Germinal center (tissue), 1 donor: ENCODE measurements at regions not wholly inside any gene's neighbourhood (a gene's known extent, or its start where the extent isn't known, plus 50 kb on each side); places are given as distances from the start of the nearest gene placed in this dataset.
A peak's percentile ranks its signal among the peaks of the same experiment; 100 is the strongest.
"Not testable (repeated sequence)": the region's sequence is repeated elsewhere in the genome, so short reads cannot be mapped to it uniquely, and the experiment has no call there.

Experiments
- DNase-seq: peaks from one replicate; pipeline ENCODE4 v3.0.0; 2012; ENCODE audit warnings: mixed read lengths, low spot score

DNA sequence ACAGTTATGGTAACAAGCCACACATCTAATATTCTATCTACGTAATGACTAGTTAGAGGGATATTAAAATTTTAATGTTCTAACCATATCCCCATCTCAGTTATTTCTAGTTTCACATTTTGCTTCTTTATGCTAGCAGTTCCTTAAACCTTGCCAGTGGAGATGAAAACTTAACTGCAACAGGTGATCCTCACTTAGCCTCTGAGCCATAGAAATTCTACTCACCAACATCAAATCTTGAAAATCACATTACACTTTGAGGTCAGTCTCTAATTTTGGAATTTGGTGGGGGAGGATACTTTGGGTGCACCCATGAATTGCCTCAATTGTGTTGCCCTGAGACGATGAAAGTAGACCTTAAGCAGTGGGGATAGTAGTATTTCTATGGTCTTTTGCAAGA, 256.4 kb downstream of the GATA3 start:
- no peak for DNase-seq

DNA sequence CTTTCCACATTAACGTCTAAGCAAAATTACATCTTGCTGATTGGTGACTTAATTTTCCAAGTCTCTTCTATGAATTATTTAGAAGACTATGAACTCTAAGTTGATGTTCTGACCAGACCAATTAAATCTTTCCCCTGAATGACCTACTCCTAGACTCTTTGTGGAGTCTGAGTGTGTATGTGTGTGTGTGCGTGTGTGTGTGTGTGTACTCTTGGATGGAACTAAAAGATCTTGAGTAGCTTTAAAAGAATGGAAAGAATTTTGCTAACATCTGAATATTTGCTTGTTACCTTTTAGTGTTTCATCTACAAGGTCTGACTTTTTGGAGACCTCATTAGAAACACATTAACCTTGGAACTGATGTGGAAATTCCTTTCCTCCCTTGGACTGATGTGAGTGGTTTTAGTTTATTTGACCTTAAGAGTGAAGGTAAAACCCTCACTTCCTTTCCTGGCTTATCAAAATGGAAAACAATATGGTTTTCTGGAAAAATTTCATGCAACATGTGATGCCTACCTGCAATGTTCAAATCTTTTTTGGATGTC, 257.1 kb downstream of the GATA3 start:
- DNase-seq, result no peak

DNA sequence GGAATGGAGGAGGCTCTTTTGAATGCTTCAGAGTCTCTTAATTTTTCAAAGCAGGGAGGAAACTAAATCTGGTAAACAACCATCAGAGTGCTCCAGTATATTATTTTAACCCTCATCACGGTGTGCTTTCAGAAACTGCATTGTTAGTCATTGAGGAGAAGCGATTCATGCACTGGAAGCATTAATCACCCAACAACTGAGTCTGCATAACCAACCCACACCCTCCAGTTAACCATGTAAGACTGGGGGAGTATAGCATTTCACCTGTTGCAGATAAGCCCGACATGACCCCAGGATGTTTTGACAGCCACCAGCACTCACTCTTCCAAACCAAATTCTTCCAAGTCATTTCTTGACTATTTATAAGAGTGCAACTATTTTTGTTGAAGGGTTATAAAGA, 257.6 kb downstream of the GATA3 start:
- no peak for DNase-seq

DNA sequence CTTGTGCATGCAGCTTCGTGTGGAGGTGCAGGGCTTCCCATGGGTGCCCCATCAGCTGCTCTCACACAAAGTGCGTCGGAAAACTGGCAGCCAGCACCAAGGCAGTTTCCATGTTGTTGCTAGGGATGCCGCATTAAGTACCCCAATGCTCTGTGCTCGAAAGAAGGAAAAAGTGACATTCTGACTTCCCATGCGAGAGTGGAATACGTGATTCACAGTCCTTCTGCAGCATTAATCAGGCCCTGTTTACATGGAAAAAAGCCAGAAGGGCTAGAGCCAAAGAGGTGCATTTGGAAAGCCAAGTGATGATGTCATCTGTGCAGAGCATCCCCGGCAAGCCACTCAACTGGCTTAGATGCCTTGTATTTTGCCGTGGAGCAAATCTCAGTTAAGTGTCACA, 258.3 kb downstream of the GATA3 start:
- no peak for DNase-seq

DNA sequence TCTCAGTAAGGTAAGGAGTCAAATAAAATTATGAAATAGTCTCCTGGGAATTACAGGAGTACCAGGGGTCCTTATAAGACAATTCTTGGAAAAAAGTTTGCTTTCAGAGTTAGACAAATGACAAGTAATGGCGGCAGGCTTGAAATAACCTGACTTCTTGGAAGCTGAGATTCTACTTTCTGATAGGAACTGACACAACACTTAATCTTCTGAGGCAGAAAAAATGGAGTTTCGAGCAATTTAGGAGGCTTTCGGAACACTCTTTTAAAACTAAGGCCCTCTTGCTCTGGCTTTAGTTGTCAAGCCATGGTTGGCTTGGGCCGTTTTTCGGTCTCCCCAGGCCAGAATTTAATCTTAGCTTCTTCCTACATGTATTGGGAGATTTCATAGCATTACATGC, 260.0 kb downstream of the GATA3 start:
- DNase-seq, result no peak

DNA sequence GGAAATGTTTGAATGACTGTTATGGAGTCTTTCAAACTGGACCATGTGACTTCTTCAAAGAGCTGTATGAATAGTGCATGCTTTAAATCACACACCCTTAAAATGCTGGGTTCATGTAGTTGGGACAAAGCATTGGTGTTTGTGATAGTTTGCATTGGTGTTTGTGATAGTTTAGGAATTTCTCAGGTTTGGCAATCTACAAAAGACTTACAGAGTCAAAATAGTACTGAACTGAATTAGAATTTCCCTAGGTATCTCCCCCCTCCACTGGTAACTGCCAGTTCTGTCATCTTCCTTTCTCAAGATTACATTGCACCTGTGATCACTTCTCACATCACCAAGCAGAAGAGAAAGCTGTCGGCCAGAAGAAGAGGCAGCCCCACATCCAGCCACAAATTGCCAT, 261.1 kb downstream of the GATA3 start:
- no peak for DNase-seq

DNA sequence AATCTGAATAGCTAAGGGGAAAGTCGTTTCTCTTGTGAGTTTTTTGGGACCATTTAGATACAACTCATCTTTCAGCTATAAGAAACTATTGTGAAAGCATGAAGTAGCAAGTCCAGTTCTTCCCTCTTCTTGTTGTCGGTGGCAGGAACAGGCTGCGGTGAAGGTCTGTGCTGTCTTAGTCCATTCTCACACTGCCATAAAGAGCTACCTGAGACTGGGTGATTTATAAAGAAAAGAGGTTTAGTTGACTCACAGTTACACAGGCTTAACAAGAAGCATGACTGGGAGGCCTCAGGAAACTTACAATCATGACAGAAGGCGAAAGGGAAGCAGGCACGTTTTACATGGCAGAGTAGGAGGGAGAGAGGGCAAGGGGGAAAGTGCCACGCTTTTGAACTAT, 261.8 kb downstream of the GATA3 start:
- DNase-seq, result no peak

DNA sequence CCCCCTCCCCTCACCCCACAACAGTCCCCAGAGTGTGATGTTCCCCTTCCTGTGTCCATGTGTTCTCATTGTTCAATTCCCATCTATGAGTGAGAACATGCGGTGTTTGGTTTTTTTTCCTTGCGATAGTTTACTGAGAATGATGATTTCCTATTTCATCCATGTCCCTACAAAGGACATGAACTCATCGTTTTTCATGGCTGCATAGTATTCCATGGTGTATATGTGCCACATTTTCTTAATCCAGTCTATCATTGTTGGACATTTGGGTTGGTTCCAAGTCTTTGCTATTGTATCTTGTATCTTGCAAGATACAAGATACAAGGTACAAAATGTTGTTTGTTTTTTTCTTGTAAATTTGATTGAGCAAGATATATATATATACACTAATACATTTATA, 263.9 kb downstream of the GATA3 start:
- DNase-seq, result not testable (repeated sequence)

DNA sequence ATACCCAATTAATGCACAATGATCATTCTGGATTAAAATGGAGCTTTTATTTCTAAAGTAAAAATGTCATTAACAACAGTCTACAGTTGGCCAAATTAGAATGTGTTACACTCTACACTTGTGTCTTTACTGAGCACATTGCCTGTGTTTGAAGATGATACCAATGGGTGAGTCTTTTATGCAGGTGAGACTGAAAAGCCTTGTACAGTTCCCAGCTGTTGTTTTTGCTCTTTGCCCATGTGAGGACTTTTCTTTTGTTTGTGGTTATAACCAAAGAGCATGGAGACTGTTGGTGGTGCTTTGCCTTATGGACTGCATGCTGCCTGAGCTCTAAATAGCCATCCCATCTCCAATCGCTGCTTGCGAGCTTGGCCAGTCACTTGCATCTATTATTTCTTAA, 264.5 kb downstream of the GATA3 start:
- no peak for DNase-seq

DNA sequence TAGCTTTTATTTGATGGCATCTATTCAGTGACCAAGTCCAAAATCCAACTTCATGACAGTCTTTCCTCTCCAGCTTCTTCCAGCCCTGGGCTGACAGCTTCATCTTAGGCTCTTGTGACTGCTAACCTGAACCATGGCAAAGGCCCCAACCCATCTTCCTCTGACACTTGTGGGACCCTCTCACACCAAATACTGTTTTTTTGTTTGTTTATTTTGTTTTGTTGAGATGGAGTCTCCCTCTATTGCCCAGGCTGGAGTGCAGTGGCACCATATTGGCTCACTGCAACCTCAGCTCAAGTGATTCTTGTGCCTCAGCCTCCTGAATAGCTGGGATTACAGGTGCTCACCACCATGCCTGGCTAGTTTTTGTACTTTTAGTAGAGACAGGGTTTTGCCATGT, 265.2 kb downstream of the GATA3 start:
- DNase-seq, result no peak

DNA sequence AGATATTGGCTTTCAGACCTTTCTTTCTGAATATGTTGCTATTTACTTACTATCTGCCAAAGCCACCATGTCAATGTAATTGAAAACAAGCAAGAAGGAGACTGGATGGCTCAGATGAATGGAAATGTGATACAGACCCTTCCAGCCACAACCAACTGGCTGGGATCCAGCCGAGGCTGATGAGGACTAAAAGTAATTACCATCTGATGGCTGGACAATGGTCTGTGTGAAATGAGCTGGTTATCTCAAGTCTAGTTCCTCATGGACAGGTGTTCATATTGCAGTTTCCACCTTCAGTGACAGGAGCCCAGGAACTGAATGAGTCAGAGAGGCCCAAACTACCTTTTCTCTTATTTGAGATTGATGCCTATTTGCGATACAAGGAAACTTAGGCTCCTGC, 267.5 kb downstream of the GATA3 start:
- no peak for DNase-seq

DNA sequence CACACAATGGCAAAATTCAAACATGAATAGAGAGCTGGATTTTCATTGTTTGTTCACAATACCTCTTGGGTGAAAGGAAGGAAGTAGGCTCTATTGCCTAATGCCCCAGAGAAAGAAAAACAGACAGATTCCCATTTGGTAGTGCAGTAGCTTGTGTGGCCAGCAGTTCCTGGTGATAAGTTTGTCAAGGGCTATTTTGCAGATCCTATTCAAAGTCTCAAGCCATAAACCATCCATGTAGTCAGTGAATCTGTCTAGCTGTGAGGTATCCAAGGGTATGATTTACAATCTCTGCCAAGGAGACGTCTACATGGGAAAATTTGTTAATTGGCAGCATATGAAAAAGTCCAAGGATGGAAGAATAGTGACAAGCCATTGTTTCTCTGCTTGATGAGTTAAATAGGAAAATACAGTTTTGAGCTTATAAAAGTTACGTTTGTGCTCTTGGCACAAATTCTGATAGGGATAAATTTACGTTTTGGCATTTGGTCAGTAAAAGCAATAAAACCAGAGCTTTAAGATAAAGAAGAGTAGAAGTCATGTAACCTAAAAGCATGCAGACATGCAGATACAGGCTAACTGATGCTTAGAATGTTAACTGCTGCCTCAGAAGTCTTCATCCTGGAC, 269.1 kb downstream of the GATA3 start:
- no peak for DNase-seq

DNA sequence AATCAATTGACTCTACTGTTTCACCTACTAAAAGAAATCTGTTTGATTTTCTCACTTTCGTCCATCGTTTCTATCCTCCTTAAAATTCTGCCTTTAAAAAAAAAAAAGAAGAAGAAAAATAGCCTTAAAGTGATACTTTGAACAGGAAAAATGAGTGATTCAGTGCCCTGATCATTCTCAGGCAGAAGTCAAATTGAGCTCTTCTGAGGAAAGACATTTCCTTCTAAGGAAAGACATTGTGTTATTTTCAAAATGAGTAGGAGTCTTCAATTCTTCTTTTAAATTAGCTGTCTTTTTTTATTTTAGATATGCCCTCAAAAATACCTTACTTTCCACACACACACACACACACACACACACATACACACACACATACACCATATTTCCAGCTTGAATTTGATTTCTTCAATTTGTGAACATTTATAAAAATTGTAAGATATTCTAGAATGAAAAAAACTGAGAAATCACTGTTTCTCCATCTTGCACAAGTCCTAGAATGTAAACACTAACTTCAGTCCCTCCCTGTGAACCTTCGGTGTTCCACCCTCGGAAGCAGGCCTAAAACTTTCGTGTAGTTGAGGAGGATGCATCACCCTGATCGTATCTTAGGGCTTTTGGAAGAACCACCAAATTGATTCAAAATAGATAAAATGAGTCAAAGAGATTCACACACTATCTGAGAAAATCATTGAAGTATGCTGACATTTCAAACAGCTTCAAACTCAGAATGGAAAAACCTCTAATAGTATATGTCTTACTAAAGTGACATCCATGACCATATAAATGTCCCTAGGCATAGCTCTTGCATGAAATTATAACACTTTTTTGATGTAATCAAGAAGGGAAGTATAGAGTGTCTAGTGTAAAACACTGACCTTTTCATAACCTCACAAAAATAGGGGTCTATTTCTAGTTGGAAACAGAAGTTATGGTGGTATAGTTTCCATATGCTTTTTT, 270.8 kb downstream of the GATA3 start:
- no peak for DNase-seq

DNA sequence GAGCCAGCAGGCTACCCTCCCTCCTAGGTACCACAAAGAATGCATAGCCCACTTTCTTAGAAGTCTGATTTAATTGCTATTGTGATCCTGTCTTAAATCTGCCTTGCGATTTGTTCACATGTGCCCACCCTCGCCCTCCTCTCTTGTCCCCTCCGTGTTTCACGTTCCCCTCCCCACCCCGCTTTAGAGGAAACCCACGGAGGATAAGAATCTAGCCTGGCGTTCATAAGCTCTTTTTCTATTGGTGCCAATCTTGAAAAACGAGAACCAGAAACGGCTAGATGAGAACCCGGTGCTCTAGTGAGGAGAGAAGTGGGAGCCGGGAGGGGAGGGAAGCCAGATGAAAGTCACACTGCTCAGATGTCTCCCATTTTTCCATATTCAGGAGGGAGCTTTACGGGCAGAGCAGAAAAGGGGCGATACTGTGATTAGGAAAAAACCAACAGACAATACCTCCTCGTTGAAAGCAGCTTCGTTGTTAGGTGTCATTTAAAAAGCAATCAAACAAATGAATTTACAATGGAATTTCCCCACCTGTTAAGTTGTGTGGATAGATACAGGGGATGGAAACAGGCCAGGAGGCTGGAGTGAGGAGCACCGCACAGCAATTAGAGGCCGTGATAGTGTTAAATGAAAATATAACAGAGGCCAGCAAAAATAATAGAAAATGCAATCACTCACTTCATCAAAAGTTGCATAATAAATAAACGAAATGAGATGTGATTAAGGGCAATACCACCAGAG, 272.1 kb downstream of the GATA3 start:
- DNase-seq, result no peak

DNA sequence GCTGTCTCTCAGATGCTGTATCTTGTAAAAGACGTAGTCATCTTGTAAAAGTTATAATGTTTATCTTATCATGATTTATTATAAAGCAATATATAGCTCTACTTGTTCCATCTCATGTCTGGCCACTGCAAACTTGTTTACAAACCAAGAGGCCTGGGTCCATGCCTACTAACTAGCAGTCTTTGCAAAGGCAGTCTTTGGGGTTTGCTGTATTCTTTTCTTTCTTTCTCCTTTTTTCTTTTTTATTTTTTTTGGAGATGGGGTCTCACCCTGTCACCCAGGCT, 272.6 kb downstream of the GATA3 start:
- no peak for DNase-seq

DNA sequence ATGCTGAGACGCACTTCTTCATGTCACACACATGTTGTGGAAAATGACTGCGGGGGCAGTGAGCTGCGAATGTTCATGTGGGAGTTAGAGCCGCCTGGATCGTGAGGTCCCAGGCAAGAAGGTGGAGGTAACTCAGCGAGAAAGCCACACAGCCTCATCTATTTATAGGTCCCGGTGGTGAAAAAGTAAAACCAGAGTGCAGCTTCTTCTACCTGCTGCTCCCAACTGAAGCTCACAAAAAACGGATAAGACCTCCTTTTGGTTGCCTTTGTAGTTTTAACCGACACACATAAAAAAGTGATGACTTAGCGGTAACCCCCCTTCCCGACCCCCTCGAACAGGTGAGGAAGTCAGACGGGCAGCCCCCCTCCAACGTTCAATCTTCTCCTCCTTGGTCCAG, 276.9 kb downstream of the GATA3 start:
- no peak for DNase-seq

DNA sequence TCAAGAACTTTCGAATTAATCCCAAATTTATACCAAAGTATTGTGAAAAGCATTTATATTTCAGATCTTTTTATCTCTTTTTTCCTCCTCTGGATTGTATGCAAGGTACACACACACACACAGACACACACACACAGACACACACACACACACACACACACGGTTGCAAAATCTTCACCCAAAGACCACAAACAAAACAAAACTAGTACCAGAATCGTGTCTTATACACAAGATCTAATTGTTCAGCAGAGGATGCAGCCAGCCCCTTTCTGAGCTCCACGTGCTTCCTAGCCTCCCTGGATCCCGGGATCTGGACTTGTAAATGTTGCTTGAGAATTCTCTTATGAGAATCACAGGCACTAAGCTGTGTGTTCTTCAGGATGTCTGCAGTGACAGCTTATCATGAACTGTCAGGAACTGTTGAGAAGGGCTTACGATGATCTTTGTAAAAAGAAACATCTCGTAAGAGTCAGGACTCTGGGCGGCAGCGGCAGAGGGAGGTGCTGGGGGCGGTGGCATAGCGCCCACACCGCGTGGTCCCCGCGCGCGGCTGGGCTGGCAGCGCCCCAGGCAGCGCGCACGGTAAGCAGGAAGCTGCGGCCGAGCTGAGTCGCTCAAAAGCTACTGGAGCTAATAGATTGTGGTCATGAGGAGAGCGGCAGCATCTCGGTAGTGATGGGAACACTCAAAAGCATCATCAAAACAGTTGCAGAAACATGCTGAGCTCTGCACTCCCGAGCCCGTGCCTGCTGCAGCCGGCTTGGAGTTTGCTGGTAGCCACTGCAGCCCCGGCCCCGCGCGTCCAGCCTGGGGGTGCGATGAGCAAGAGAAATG, 277.6 kb downstream of the GATA3 start:
- peak; percentile 8 for DNase-seq

DNA sequence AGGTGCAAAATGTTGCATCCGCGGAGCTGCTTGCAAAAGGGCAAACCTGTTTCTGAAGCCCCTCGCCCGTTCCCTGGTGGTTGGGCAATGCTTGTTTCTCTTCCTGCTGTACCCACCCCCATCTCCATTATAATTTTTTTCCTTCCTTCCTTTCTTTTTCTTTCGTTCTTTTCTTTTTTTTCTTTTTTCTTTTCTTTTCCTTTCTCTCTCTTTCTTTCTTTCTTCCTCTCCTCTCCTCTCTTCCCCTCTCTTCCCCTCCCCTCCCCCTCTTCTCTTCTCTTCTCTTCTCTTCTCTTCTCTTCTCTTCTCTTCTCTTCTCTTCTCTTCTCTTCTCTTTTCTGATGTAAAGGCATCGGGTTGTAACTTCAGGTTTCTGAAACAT, 278.2 kb downstream of the GATA3 start:
- no peak for DNase-seq

DNA sequence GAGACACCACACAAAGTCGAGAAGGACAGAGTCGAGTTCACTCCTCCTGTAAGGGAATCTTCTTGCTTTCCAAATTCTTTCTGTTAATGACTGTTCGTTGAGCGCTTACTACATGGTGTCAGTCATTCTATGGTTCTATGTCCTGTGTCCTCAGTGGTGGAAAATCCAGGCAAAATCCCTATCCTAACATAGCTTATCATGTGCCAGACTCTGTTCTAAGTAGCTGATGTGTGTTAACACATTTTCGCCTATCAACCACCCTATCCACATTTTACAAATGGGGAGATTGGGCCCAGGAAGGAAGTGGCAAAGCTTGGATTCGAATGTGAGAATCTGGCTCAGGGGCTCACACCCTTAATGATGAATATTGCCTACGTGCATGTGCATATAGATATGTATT, 280.1 kb downstream of the GATA3 start:
- DNase-seq, result no peak

DNA sequence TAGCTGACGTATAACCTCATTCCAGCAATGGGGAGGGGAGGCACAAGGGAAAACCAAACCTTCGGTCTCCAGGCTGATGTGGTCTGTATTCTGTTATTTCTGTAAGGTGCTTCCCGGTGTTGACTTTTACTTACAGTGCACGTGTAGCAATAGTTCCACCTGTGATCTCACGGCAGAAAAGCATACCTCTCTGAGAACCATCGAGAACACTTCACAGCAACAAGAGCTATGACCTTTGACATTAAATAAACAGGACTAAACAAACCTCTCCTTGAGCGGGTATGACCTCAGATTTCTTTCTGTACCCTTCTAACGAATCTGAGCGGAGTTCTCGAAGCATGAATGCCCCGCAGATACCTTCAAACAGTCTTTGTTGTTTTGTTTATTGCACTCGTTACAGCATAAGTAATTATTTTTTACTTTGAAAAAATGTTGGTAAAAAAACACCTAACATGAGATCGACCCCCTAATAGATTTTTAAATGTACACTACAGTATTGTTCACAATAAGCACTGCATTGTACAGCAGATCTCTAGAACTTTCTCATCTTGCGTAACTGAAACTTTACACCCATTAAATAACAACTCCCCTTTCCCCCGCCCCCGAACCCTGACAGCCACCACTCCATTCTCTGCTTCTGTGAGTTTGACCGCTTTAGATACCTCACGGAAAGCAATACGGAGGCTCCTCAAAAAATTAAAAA, 282.3 kb downstream of the GATA3 start:
- no peak for DNase-seq

DNA sequence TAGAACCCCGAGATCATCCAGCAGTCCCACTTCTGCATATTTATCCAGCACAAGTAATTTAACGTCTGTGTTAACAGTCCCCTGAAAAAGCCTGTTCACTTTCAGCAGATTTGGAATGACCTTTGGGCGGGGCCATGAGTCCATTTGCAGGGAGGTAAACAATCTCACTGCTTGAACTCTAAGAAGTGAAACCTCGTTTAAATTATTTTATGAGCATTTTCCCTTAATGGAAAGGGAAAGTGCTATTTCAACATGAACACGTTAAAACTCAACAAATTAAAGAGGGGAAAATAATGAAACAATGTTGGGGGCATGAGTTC, 282.8 kb downstream of the GATA3 start:
- DNase-seq, result no peak
